Loucy (cell line): ENCODE measurements at regions not wholly inside any gene's neighbourhood (a gene's known extent, or its start where the extent isn't known, plus 50 kb on each side); places are given as distances from the start of the nearest gene placed in this dataset.

ENCODE experiments used
- H2AFZ ChIP-seq: fragments of 200-600 bp; sonication (generic); 2 replicates; pipeline ENCODE4 v1.6.0; 2016; ENCODE audit warnings: antibody characterized with exemption, mild to moderate bottlenecking, low read length, moderate library complexity
- H3F3A ChIP-seq: fragments of 200-600 bp; 2 replicates; pipeline ENCODE4 v1.6.0; 2016; ENCODE audit warnings: antibody characterized with exemption, low read depth, mild to moderate bottlenecking
- H3K27me3 ChIP-seq: fragments of 200-600 bp; sonication (generic); 2 replicates; pipeline ENCODE4 v1.6.1; 2014; ENCODE audit warnings: low read length, mild to moderate bottlenecking; ENCODE audit not compliant: insufficient read depth, poor library complexity, severe bottlenecking
- H3K36me3 ChIP-seq: fragments of 200-600 bp; sonication (generic); 2 replicates; pipeline ENCODE4 v1.6.1; 2016; ENCODE audit warnings: low read length; ENCODE audit not compliant: insufficient read depth
- H3K4me1 ChIP-seq: fragments of 200-600 bp; sonication (generic); 2 replicates; pipeline ENCODE4 v1.5.1; 2014; ENCODE audit warnings: low read length, mild to moderate bottlenecking; ENCODE audit not compliant: insufficient read depth, poor library complexity, severe bottlenecking
- H3K4me2 ChIP-seq: fragments of 200-600 bp; sonication (generic); 2 replicates; pipeline ENCODE4 v1.6.0; 2014; ENCODE audit warnings: antibody characterized with exemption, low read length, low read depth, mild to moderate bottlenecking; ENCODE audit not compliant: poor library complexity, severe bottlenecking
- H3K4me3 ChIP-seq: fragments of 200-600 bp; sonication (generic); 2 replicates; pipeline ENCODE4 v1.5.1; 2014; ENCODE audit warnings: low read length, mild to moderate bottlenecking, mixed read lengths; ENCODE audit not compliant: poor library complexity, severe bottlenecking
- H3K79me2 ChIP-seq: fragments of 200-600 bp; sonication (generic); 2 replicates; pipeline ENCODE4 v1.6.1; 2014; ENCODE audit warnings: low read length; ENCODE audit not compliant: insufficient read depth
- H3K9ac ChIP-seq: fragments of 200-600 bp; sonication (generic); 2 replicates; pipeline ENCODE4 v1.6.0; 2014; ENCODE audit warnings: mild to moderate bottlenecking, low read depth, low read length, moderate library complexity; ENCODE audit not compliant: poor library complexity, severe bottlenecking
- H3K9me2 ChIP-seq: fragments of 200-600 bp; sonication (generic); replicated peaks from 2 replicates; pipeline ENCODE4 v1.6.1; 2016; ENCODE audit warnings: low read depth, low read length, mixed read lengths
- H3K9me3 ChIP-seq: fragments of 200-600 bp; sonication (generic); 2 replicates; pipeline ENCODE4 v1.6.1; 2014; ENCODE audit warnings: mild to moderate bottlenecking, antibody characterized with exemption, low read length, low read depth; ENCODE audit not compliant: insufficient read depth
- H4K20me1 ChIP-seq: fragments of 200-600 bp; sonication (generic); 2 replicates; pipeline ENCODE4 v1.6.0; 2014; ENCODE audit warnings: antibody characterized with exemption, low read length, mild to moderate bottlenecking; ENCODE audit not compliant: insufficient read depth, poor library complexity, severe bottlenecking
- EZH2phosphoT487 ChIP-seq: fragments of 200-600 bp; IDR thresholded peaks from 2 replicates; pipeline ENCODE4 v1.6.1; 2018; ENCODE audit warnings: antibody characterized with exemption, mild to moderate bottlenecking, moderate library complexity, borderline replicate concordance
- TF ChIP-seq, protein P1 (sequence below): fragments of 200-600 bp; sonication (generic); conservative IDR thresholded peaks from 2 replicates; pipeline ENCODE4 v1.5.1; 2014; ENCODE audit warnings: mild to moderate bottlenecking, antibody characterized with exemption, low read length

DNA sequence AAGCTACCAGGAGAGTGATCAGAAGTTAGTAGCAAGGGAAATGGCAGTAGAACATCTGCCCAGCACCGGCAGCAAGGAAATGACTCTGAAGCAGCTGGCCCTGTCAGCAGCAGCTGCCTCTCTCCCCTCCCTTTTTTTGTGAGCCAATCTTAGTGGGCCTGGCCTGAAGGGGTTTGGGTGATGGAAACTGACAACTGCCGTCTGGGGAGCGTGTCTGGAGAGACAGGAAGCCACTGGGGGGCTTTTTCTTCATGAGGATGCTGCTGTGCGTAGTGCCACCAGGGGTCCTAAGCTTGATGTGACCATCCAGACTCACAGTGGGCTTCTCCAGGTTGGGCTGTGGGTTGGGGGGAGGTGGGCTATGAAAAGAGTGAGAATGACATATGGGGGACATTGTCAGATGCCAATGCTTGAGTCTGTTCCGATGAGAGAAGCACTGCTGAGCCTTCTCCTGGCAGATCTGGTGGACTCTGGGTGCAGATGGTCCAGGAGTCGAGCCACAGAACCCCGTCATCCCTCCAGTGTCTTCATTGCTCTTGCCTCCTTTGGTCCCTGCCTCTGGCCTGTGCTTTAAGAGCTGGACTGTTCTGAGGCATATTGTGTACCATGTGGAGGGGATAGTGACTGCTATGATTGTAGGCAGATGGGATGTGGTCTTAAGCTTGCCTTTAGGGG, 87.6 kb upstream of the HIF1A start:
- peak overlapping the region; percentile 46 for H3K9ac ChIP-seq
- peak overlapping the region; percentile 23; the same call in 1 of the 2 replicates for H2AFZ ChIP-seq

DNA sequence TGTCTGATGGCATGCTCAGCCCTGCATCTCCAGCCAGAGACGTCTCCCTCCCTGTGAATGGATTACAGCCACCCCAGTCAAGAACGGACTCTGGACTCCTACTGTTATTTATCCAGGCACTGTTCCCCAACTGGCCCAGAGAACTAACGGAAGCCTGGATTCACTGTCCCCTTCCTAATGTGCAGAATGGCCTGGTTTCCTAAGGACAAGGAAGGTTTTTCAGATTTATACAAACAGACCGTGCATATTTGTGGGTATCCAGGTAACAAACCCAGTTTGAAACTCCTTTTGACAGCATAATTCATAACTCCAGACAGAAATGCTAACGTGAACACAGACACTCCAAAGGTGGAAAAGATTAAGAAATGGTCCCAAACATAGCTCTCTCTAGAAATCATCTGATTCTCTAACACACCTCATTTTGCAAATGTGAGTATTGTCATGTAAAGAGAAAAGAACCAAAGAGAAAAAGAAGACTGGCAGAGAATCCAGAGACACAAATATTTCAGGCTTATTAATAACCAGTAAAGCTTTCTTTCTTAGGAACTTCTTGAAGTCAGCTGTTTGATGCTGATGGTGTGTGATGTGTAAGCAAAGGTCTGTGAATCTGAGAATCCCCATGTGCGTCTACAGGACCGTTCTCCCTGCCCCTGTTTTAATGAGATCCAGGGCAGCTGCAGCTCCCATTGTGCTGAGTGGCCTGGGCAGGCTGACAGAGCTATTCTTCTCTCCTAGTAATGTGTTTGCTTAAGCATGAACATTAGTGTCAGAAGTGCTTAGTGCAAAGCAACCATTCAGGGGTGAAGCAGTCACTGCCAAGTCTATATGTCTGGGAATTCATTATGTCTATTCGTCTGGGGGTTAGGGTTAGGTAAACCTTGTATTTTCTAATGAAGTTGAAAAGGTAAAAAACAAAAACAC, 86.8 kb upstream of the HIF1A start:
- peak overlapping the region; percentile 18 for H2AFZ ChIP-seq
- H3K4me1 ChIP-seq: peaks cover 29% of the 10 kb centered on the region

More for the DNA sequence above, 87.6 kb upstream of the HIF1A start:
- TF ChIP-seq, protein P1, sequence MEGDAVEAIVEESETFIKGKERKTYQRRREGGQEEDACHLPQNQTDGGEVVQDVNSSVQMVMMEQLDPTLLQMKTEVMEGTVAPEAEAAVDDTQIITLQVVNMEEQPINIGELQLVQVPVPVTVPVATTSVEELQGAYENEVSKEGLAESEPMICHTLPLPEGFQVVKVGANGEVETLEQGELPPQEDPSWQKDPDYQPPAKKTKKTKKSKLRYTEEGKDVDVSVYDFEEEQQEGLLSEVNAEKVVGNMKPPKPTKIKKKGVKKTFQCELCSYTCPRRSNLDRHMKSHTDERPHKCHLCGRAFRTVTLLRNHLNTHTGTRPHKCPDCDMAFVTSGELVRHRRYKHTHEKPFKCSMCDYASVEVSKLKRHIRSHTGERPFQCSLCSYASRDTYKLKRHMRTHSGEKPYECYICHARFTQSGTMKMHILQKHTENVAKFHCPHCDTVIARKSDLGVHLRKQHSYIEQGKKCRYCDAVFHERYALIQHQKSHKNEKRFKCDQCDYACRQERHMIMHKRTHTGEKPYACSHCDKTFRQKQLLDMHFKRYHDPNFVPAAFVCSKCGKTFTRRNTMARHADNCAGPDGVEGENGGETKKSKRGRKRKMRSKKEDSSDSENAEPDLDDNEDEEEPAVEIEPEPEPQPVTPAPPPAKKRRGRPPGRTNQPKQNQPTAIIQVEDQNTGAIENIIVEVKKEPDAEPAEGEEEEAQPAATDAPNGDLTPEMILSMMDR: peak; percentile 69
- no peak for TF ChIP-seq EZH2phosphoT487
- Histone ChIP-seq H4K20me1 (no peaks in the 10 kb centered on the region), H3K9me3 (no peaks in the 10 kb centered on the region), H3K27me3 (no peaks in the 10 kb centered on the region), H3K79me2 (no peaks in the 10 kb centered on the region), H3K36me3 (no peaks in the 10 kb centered on the region), H3K4me2 (peak overlapping the region; percentile 65), H3F3A (0 out of 2 replicates have a peak, but pooled peaks cover 6% of the 10 kb centered on the region), H3K4me1 (peaks cover 33% of the 10 kb centered on the region), H3K9me2 (no peaks in the 10 kb centered on the region), H3K4me3 (peak overlapping the region; percentile 48)

DNA sequence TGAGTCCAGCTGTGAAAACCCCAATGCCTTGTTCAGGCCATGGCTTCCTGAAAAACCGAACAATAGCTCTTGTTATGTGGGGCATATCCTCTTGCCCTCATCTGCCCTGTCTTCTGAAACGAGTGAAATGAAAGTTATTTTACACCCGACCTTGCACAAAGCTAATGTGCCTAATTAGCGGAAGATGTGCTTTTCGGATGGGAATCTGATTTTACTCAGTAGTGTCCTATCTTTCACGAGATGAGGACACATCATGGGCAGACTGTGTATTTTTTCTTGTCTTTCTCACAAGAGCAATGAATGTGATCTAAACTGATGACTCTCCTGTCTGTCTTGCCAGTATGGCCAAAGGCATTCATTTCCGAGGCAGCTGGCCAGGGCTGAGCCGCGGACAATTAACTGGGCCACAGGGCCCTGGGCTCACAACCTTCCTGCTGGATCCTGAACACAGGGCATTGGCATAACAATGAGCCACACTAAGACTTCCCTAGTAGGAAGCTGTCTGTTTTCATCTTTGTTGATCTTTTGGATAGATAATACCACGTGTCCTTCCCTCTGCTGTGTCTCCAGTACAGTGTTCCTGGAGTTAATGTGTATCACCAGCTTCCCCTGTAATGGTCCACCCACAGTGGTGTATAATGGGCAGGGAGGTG, 86.0 kb upstream of the HIF1A start:
- H3K36me3 ChIP-seq: no peaks in the 10 kb centered on the region
- no peak overlapping the region for H3K4me3 ChIP-seq
- H3F3A ChIP-seq: 0 out of 2 replicates have a peak, but pooled peaks cover 6% of the 10 kb centered on the region
- H3K4me1 ChIP-seq: peaks cover 29% of the 10 kb centered on the region
- no peaks in the 10 kb centered on the region for H3K9me3 ChIP-seq
- no peaks in the 10 kb centered on the region for H3K9me2 ChIP-seq
- H4K20me1 ChIP-seq: no peaks in the 10 kb centered on the region
- H3K27me3 ChIP-seq: no peaks in the 10 kb centered on the region
- no peaks in the 10 kb centered on the region for H3K79me2 ChIP-seq
- no peak overlapping the region; the same call in 1 of the 2 replicates for H2AFZ ChIP-seq
- H3K4me2 ChIP-seq: no peak overlapping the region
- TF ChIP-seq, protein P1: no peak
- TF ChIP-seq EZH2phosphoT487: no peak
- no peak overlapping the region for H3K9ac ChIP-seq

More for the DNA sequence above, 86.8 kb upstream of the HIF1A start:
- Histone ChIP-seq H3K4me2 (peak overlapping the region; percentile 65), H3K9me3 (no peaks in the 10 kb centered on the region), H3K36me3 (no peaks in the 10 kb centered on the region), H3K4me3 (no peak overlapping the region), H3K9me2 (no peaks in the 10 kb centered on the region), H4K20me1 (no peaks in the 10 kb centered on the region), H3K79me2 (no peaks in the 10 kb centered on the region), H3F3A (0 out of 2 replicates have a peak, but pooled peaks cover 6% of the 10 kb centered on the region), H3K9ac (peak overlapping the region; percentile 17), H3K27me3 (no peaks in the 10 kb centered on the region)
- TF ChIP-seq, protein P1: no peak
- TF ChIP-seq EZH2phosphoT487: no peak
